ENCODE measurements at regions not wholly inside any gene's neighbourhood (a gene's known extent, or its start where the extent isn't known, plus 50 kb on each side); places are given as distances from the start of the nearest gene placed in this dataset.

DNA sequence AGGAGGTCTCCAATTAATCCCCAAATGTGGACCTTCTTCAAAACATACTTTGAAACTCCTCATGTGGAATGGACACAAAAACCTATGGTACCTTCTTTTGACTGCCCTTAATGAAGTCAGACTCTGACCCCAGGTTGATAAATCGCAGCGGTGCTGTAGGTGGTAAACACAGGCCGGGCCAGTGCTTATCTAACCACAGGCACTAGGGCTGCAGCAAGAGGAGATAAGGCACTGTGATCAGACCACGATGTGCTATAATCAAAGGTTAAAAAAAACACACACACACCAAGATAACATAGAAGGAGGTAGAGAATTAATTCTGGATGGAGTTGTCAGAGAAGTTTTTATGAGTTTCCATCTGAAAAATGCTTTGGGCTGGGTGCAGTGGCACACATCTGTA is 52.3 kb upstream of the SIPA1L2 start:
- no peak for DNase-seq

- DNase-seq: no peak
Measured at GRCh38 chr1:232684371-232685105, 54.6 kb upstream of the SIPA1L2 start.

DNA sequence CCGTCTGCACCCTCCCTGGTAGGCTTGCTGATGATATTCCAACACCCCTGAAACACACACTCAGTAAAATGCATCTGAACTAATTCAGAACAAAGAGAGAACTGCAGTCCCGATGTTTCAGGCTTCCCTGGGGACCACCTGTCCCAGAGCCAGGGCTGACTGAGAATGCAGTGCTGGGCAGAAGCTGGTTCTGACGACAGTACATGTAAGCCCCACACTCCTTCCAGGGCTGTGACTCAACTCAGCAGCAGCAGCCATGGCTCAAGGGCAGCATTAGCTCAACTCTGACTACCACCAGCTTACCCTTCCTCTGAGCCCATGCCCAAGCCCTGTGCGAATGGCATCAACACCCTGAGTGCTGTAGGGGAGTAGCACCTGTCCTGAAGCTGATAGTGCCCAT is 56.4 kb upstream of the SIPA1L2 start:
- no peak for DNase-seq

GRCh38 chr1:232687304-232687703 is 57.4 kb upstream of the SIPA1L2 start:
- DNase-seq: no peak

- DNase-seq: no peak
Measured at GRCh38 chr1:232687728-232688127, 57.8 kb upstream of the SIPA1L2 start.

- no peak for DNase-seq
Measured at GRCh38 chr1:232688398-232688797, 58.5 kb upstream of the SIPA1L2 start.

DNA sequence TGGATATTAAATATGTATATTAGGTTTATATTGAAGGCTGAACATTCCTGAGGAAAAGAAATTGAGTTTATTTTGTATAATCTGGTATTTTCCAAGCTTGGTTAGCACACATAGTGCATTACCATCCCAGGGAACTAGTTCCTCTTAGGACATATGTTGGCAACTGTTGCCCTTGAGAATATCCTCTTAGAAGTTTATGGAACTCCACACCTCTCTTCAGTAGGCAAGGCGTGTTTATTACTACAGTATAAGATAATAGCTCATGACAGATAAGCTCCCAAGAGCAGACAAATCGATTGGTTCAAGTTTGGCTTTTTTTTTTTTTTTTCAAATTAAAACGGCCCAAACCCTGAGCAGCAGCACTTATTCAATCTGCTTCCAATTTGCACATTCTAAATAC is 59.8 kb upstream of the SIPA1L2 start:
- DNase-seq: no peak

DNA sequence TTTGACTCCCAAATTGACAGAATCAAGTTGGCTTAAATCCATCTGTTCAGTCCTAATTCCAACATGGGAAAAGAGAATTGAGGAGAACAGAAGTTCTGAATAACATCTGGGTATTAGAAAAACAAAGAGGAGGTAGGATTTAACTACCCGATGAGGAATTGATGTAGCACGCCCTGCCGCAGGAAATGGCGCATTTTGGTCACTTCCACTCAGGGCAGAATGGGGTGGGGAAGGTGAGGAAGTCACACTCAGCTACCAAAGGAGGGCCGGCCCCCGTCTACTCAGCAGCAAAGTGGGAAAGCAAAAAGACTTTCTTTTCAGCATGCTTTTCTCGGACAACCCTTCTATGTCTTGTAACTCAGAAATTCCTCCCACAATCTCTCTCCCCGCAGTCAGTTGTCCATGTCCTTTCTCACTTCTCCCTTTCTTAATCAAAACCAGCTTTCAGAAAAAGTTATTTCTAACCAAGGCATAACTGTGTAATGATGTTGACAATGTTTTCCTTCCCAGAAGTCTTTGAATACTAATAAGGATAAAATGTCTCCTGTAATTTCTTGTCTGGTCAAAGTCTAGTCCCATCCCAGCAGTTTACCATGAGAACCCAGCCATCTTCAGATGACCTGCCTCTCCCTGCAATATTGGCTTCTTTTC is 60.5 kb upstream of the SIPA1L2 start:
- DNase-seq: no peak

- no peak for DNase-seq
Measured at GRCh38 chr1:232694475-232694874, 64.5 kb upstream of the SIPA1L2 start.

- DNase-seq: no peak
Measured at GRCh38 chr1:232695621-232696385, 65.9 kb upstream of the SIPA1L2 start.

DNA sequence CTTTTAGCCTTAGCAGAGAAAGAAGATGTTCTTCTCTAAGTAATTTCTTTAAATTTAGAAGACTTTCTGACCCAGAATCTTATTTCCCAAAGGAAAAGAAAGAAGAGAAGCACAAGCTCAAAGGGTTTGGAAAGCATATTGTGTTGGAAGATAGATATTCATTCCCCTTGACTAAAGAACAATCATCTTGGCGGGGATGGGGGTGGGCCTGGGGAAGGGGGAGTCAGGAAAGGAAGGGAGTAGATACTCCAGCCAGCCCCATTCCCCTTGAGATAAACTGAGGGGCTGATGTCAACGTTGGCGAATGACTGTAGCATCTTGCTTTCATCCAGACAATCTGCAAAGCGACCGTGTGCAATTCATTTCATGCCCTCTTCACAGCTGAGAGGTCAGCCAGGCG is 66.5 kb upstream of the SIPA1L2 start:
- no peak for DNase-seq

DNA sequence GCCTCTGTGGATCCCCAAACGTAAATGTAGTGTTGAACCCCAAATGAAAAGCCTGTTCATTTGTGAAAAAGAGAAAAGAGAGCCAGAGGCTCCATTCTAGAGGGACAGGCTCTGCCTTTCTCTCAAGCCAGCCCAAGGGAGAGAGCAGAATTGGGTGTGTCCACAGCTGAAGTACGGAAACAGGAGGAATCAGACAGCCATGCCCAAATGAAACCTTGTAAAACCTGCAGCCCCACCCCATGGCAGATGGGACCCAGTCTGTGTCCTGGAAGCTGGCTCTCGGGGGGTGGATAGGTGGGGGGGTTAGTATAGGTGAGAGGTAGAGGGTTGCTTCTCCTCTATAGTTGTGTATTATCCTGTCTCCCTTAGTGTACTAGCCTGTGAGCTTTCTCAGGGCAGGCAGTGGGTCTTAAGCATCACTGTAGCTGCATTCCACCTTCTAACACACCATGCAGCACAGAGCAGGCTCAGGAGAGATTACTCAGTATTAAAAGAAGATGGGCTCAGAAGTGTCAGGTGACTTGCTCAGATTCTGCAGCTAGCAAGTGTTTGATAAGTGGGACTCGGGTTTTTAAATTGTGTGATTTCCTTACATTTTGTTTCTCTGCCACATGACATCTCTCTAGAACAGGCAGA is 67.4 kb upstream of the SIPA1L2 start:
- DNase-seq: no peak

DNA sequence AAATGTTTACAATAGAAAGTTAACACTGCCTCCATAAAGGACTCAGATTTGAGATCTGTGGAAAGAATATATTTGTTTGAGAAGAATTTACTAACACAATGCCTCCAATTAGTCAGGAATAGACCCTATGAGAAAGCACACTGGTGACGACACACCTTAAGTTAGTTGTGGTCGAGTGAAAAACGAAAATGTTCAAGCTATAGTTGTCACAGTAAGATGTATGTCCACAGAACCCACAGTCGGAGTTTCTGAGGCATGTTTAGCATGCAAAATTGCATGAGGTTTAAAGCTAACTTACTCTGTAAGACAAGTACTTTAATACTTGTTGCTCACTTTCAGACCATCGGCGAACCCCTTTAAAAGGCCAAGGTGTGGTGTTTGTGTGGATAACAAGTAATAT is 69.9 kb upstream of the SIPA1L2 start:
- DNase-seq: no peak

DNA sequence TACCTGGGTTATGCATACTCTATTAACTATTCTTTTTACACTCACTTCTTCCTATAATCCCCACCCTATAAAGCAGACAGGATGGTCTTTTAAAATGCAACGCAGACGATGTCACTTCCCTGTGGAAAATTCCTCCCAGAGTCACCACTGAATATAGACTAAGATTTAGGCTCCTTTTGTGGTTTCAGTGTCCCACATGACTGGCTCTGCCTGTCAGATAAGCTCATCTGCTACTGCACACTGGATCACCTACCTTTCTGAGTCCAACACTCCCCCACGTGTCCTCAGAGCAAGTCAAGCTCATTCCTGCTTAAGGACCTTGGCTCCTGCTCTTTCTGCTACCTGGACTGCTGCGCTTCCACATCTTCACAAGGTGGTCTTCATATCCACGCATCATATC is 73.0 kb upstream of the SIPA1L2 start:
- no peak for DNase-seq

GRCh38 chr1:232704256-232704655 is 74.3 kb upstream of the SIPA1L2 start:
- DNase-seq: no peak

DNA sequence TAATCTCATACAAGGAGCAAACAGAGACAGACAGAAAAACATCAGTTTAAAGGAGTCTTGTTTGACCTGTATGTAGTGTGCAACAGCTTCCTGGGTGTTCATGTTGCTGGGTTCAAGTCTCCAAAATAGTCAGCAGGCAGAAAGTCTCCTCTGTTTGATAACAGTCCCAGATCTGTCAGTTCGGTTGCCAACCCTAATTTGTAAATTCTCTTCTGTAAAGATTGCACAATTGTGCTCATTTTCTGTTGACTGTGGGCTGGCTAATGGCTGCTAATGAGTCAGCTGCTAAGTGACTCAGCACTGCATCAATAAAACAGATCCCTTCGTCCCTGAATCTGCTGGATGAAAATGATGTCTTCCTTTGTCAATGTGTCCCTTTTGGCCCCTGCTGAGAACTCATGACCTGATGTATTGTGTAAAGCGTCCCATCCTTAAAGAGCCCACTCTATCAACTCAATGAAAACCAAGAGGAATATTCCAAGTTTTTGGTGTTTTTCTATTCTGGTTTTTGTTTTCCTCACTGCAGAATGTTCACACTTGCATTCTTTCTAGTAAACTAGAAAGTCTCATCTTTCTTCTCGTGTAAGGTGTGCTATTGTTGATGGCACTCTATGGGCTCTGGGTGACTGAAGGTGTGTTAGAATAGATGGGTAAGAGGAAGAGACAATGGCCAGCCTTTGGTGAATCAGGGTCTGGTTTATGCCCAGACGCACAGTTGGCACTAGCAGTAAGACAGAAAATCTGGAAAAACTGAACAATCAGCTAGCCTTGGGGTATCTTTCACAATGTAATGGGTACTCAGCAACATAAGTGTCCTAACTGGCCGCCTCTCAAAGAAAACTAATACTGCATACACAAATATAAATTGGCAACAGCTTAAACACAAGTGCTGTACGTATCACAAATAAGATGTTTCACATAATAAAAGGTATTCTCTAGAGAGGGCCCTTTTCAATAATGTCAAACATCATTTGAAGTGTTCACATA is 75.1 kb upstream of the SIPA1L2 start:
- peak; percentile 83 for DNase-seq

DNA sequence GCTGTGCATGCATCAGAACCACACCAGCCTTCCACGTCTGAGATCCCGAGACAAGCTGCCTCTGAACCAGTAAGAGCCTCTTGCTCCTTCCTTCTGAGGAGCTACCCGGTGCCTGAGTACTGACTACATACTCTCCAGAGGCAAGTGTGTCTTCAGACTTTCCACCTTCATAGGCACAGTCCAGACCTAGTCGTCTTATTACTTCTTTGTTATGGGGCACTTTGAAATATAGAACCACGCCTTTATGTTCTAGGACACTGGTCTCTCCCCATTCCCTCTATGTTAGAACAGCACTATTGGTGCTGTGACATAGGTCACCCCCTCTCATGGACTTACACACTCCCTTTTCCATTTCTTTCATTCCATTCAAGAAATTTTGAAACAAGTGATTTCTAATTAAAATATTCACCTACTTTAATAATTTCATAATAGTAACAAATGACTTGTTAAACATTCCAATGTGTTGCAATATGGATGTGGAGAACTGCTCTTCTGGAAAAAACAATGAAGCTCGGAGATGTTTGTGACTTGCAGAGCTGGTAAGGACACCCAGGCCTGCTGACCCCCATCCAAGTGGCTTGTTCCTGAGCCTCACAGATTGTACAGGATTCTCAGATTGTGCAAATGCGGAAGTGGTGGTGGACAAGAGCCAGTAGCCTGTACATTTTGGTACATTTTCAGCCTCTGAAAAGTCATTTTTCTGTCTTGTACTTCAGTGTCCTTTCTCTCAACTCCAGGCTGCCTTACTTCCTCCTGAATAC is 76.1 kb upstream of the SIPA1L2 start:
- DNase-seq: no peak

- DNase-seq: no peak
Measured at GRCh38 chr1:232707142-232707541, 77.2 kb upstream of the SIPA1L2 start.

- DNase-seq: no peak
Measured at GRCh38 chr1:232709386-232709785, 79.5 kb upstream of the SIPA1L2 start.

DNA sequence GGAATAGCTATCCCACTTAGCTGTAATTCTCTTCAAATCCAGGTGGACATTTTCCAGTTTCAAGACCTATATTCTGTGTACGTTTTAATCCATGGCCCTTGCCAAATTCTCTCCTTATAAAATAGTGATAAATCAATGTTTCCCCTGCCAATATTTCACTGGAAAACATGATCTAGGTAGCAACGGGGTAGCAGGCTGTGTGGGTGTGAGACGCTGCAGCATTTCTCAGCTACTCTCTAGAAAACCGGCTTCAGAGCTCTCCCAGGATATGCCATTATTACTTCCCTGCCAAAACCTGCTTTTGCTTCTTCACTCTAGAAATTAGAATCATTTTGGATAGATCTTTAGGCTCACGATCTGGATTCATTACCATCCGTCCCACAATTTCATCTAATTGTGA is 82.1 kb upstream of the SIPA1L2 start:
- no peak for DNase-seq

GRCh38 chr1:232713785-232714184 is 83.9 kb upstream of the SIPA1L2 start:
- no peak for DNase-seq

DNA sequence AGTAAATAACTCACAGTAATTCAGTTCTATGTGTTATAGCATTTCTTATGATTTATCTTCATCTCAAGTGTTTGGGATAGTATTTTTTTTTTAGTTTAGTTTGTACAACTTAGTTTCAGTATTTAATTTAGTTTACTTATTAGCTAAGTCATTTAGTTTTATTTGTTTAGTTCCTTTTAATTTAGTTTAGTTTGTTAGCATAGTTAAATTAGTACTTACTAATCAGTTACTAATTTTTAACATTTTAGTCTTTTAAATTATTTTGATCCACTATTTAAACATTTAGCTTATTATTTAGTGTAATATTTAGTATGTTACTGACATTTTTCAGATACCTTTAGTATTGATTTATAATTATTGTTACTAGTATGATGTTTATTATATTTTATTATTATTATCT is 85.2 kb upstream of the SIPA1L2 start:
- DNase-seq: no peak

Measured in islet precursor cell (in vitro differentiated cells).